ENCODE measurements at regions not wholly inside any gene's neighbourhood (a gene's known extent, or its start where the extent isn't known, plus 50 kb on each side); places are given as distances from the start of the nearest gene placed in this dataset.
"Not testable (repeated sequence)": the region's sequence is repeated elsewhere in the genome, so short reads cannot be mapped to it uniquely, and the experiment has no call there.

DNA sequence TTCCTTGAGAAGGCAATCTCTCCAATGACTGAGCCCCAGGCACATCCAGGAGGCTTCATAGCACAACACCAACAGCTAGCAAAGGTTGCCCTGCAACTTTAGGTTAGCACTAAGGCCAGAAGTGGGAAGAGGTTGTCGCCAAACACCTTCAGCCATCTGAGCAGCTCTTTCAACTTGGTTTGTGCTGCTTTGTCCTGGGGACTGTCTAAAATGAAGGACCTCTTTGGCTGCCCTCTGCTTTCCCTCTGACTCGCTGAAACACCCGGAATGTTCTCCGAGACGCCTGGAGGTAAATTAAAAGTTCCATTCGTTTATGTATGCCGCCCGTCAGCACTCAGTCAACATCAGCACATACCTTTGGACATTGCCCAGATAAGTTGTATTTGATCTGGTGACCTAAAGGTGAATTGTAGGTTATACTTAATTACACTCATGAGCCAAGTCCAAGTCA lies 121.2 kb upstream of the NR2F2 start:
- DNase-seq (ENCODE audit: low read depth): no peak

DNA sequence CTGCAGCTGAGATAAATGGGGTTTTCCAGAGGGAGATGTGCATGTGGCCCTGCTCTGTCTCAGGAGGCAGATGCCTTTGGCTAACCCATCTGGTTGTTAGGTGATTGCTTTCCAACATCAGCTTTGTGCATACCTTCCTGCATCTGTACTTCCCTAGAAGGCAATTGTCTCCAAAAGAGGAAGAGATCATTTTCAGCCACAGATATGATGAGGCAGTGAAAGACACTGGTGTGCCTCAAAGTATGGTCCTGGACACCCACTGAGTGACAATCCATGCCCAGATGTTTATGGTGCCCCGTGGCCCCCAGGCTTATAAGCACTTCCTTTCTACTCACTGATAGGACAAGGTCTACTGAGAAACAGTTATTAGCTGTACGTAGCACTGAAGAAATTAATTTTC lies 117.5 kb upstream of the NR2F2 start:
- no peak for DNase-seq (ENCODE audit: low read depth)

GRCh38 chr15:96213896-96214295 lies 116.6 kb upstream of the NR2F2 start:
- DNase-seq (ENCODE audit: low read depth): no peak

- not testable (repeated sequence) for DNase-seq (ENCODE audit: low read depth)
Measured at GRCh38 chr15:96216481-96216880, 114.0 kb upstream of the NR2F2 start.

GRCh38 chr15:96217983-96218382 lies 112.5 kb upstream of the NR2F2 start:
- no peak for DNase-seq (ENCODE audit: low read depth)

DNA sequence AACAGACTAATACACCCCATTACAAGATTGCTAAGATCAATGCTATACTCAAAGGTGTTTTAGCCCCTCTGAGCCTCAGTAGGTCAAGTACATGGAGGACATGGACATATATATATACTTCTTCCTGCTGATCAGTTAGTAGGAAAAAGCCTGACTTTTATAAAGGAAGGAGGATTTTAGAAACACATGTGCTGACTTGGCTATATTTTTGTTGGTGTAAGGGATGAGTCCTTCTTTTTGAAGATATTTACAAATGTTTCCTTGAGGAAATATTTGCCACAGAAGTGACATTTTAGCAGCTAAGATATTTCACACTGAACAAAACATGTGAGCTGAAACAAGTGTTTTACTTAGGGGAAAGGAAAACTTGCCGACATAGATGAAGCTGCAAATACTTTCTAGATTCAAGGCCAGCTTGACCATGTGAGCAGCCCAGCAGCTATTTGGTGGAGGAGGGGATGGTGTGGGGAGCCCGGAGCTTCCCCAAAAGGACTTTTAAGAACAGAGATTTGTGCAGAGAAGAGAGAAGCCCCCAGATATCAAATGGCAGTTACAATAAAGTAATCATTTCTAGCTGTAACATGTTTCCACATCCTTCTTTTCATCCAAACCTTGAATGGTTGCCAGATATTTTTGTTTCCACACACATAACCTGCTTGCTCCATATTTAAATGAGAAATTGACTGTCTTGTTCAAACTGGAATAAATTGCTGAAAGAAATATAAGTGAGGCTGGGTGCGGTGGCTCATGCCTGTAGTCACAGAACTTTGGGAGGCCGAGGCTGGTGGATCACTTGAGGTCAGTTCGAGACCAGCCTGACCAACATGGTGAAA lies 111.7 kb upstream of the NR2F2 start:
- no peak for DNase-seq (ENCODE audit: low read depth)

GRCh38 chr15:96219681-96220080 lies 110.8 kb upstream of the NR2F2 start:
- no peak for DNase-seq (ENCODE audit: low read depth)

GRCh38 chr15:96220657-96221056 lies 109.8 kb upstream of the NR2F2 start:
- DNase-seq (ENCODE audit: low read depth): no peak

GRCh38 chr15:96222981-96223380 lies 107.5 kb upstream of the NR2F2 start:
- DNase-seq (ENCODE audit: low read depth): no peak

GRCh38 chr15:96223939-96224338 lies 106.6 kb upstream of the NR2F2 start:
- DNase-seq (ENCODE audit: low read depth): no peak

GRCh38 chr15:96225642-96226259 lies 104.7 kb upstream of the NR2F2 start:
- no peak for DNase-seq (ENCODE audit: low read depth)

GRCh38 chr15:96230526-96231181 lies 99.8 kb upstream of the NR2F2 start:
- DNase-seq (ENCODE audit: low read depth): no peak

- DNase-seq (ENCODE audit: low read depth): no peak
Measured at GRCh38 chr15:96232335-96232734, 98.2 kb upstream of the NR2F2 start.

DNA sequence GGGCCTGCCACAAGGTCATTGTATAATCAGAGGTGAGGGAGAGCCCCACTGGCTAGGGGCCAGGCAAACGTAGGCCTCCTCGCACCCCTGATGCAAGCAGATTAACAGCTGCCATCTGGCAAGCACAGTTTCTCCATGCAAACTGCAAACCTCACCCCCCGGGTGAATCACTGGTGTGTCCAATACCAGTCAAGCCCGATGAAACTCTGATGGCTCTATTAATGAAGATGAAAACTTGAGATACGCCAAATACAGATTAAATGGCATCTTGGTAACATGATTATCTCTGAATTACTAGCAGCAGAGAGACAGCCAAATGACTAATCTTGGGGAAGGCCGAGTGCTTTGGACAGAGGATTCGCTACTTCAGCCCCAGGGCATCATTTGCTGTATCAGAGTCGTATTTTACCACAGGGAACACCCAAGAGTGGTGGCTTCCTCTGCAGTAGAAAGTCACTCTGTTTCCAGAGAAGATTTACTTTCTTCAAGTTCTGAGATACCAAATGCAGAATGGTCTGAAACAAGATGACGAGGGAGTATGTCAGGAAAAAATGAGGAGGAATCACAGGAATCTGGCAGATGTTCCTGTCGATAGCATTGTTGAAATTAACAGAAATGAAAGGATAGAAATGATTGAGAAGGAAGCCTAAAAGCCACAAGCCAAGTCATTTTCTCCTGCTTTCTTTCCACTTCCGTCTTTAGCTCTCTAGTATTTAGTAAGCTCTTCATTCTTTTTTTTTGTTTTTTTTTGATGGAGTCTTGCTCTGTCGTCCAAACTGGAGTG lies 96.2 kb upstream of the NR2F2 start:
- DNase-seq (ENCODE audit: low read depth): no peak

DNA sequence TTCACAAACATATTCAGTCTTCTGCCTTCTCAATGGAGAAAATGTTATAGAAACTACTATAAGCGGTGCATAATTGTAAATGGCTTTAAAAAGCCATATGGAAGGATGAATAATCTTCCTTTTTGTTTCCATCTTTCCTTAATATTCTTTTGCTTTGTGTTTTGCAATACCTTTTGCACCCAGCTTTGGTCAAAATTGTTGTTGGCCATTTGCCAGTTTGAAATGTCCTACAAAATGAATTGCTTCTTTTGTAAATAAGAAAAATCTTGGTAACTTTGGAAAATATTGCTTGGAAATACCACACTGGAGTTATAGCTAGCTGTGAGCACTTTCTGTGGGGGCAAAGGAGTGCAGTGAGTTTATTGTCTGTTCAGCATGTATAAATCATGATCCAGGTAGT lies 93.5 kb upstream of the NR2F2 start:
- DNase-seq (ENCODE audit: low read depth): no peak

- no peak for DNase-seq (ENCODE audit: low read depth)
Measured at GRCh38 chr15:96242761-96243160, 87.7 kb upstream of the NR2F2 start.

DNA sequence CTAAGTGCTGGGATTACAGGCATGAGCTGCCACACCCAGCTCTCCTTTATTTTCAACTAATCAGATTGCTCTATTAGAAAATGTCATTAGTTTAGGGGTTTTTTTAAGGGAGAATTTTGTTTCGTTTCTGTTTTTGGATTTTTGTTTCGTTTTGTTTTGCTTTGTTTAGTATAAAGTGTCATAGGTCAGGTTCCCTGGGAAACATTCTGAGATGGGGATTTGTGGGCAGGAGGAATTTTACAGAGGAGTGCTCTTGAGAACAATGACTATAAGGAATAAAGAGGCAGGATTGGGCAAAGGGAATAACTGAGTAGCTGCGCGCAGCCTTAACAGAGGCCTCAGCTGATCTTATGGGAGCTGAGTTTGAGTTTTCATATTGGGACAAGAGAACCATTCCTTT lies 86.8 kb upstream of the NR2F2 start:
- no peak for DNase-seq (ENCODE audit: low read depth)

DNA sequence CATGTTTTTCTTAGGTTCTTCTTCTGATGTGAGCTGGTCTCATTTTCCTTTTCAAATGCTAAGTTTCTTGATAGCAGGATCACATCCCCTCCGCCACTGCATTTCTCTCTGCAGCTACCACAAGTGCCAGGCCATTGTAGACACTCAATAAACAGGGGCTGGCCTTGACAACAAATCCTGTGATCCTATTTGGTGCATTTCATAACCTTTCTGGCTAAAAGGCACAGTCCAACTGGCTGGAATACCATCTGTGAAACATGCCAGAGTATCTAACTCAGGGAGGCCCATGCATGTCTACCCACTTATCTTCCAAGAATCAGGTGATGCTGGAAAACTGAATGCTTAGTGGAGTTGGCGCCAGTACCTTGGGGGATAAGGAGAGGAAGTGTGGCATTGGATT lies 85.2 kb upstream of the NR2F2 start:
- no peak for DNase-seq (ENCODE audit: low read depth)

DNA sequence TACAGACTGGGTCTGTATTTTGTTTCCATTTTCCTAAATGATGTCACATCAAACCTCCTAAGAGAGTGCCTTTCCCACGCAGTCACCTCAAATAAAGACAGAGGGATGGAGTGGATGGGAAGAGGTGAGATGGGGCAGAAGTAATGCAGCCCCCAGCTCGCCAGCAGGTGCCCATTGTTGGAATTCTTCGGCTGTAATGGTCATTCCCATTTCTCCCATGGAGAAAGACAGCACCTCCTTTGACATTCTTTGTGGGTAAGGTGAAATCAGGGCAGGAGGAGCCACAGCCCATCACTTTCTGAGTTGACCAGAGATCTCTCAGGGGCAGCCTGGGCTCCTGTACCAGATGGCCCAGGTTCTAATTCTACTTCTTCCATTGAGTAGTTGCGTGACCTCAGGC lies 84.4 kb upstream of the NR2F2 start:
- no peak for DNase-seq (ENCODE audit: low read depth)

DNA sequence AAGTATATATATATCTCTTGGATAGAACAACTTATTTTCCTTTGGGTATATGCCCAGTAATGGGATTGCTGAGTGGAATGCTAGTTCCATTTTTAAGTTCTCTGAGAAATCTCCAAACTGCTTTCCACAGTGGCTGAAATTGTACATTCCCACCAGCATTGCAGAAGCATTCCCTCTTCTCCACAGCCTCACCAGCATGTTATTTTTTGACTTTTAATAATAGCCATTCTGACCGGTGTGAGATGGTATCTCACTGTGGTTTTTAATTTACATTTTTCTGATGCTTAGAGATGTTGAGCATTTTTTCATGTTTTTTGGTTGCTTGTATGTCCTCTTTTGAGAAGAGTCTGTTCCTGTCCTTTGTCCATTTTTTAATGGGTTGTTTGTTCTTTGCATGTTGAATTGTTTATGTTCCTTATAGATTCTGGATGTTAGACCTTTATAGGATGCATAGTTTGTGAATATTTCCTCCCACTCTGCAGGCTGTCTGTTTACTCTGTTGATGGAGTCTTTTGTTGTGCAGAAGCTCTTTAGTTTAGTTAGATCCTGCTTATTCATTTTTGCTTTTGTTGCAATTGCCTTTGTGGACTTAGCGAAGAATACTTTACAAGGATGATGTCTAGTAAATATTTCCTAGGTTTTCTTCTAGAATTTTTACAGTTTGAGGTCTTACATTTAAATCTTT lies 82.7 kb upstream of the NR2F2 start:
- DNase-seq (ENCODE audit: low read depth): no peak

DNA sequence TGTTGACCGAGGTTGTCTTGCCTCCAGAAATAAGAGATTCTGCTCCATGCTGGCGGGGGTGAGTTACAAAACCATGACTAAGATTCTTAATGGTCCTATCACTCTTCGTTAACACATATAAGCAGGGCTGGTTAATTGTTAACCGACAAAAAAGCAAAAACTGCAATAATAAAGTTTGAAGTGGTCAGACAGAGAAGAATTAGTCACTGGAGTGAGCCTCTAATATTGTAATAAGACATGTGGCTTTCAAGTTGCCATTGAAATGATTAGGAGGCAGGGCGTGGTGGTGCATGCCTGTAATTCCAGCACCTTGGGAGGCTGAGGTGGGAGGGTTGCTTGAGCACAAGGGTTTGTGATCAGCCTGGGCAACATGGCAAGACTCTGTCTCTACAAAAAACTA lies 78.4 kb upstream of the NR2F2 start:
- no peak for DNase-seq (ENCODE audit: low read depth)

All from T follicular helper cell (primary cell).